ENCODE measurements at regions not wholly inside any gene's neighbourhood (a gene's known extent, or its start where the extent isn't known, plus 50 kb on each side); places are given as distances from the start of the nearest gene placed in this dataset.
A peak's percentile ranks its signal among the peaks of the same experiment; 100 is the strongest.
"Not testable (repeated sequence)": the region's sequence is repeated elsewhere in the genome, so short reads cannot be mapped to it uniquely, and the experiment has no call there.

DNA sequence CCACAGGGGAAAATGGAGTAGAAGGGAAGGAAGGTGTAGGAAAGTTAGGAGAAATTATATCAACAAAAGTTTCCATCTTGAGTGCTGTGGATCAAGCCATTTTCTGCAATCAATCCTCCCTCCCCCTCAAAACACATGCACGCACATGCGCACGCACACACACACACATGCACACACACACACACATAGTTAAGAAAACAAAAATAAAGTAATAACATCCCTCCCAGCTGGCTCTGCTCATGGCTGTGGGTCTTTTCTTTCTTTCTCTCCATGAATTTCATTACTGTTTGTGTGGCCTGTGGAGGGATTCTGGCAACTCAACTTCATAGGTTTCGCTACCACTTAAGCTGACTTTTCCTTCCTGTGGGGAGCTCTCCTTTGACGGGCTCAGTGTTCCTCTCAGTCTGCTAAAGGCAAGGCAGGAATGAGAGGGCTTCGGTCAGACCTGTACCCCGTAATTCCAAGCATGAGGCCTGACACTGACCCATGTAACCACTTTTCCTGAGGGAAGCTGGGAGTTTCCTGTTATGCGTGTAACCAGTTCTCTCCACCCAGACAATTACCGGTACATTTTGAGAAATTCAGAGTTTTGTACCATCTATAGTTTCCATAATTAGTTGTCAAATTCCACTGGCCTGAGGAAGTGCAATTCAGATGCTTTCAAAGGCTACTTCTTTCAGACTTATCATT is 79.8 kb downstream of the ZNF92 start:
- DNase-seq (ENCODE audit: low spot score): no peak
- ATAC-seq: peak; percentile 38
- intact Hi-C loops (cut with DNase I): no loop called here

DNA sequence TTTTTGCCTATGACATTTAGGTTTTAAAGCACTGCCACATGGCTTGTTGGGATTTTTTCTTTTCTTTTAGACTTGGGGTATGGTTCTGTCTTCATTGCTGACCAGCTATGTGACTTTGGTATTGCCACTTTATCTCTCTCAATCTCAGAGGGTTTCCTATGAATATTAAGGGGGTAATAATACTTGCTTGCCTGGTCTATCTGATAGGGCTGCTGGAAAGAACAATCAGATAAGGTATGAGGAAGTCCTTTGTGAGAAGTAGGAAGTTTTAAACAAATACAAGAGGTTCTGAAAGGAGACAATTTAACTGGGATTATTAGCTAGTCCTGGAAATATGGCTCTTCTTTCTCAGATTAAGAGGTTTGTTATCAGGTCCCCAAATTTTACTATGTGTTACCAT is 80.8 kb downstream of the ZNF92 start:
- intact Hi-C loops (cut with DNase I): no loop called here
- DNase-seq (ENCODE audit: low spot score): no peak
- ATAC-seq: no peak

DNA sequence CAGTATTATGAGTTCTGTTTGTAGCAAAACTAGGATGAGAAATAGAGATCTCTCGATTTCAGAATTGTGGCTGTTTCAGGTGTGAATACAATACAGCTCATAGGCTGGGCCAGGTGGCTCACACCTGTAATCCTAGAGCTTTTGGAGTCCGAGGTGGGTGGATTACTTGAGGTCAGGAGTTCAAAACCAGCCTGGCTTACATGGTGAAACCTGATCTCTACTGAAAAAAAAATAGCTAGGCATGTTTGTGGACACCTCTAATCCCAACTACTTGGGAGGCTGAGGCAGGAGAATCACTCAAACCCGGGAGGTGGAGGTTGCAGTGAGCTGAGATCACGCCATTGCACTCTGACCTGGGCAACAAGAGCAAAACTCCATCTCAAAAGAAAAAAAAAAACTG is 81.4 kb downstream of the ZNF92 start:
- DNase-seq (ENCODE audit: low spot score); intact Hi-C loops (cut with DNase I); ATAC-seq: not testable (repeated sequence)

DNA sequence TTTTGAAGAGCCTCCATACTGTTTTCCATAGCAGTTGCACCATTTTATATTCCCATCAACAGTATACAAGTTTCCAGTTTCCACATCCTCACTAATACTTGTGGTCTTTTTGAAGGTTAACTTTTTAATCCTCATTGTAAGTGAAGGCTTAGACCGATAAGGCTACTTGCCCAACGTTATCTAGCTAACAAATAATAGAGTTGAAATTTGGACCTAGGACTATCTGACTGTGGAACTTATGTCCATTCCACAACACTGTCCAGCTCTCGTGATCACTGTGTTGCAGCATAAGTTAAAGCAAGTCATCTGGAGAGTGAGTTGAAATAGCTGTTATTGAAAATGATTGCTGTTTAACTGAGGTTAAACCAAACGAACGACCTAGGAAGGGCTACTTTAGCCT is 84.0 kb downstream of the ZNF92 start:
- no peak for ATAC-seq
- intact Hi-C loops (cut with DNase I): no loop called here
- DNase-seq (ENCODE audit: low spot score): no peak

DNA sequence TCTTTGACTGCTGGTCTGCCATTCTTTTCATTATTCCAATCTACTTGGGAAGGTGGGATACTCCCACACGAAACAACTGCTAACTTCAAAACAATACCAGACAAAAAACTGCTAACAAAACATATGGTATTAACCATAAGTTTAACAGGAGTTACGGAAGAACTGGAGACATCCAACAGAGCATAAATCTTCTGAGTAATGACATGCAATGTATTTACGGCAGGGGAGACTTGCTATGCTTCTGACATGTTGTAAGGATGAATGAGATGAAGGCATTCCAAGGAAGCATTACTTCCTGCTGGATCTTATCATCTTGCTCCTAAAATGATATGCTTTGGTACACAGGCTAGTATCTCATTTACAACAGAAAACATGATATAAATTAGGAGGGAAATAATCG is 85.8 kb downstream of the ZNF92 start:
- intact Hi-C loops (cut with DNase I): no loop called here
- no peak for ATAC-seq
- no peak for DNase-seq (ENCODE audit: low spot score)

DNA sequence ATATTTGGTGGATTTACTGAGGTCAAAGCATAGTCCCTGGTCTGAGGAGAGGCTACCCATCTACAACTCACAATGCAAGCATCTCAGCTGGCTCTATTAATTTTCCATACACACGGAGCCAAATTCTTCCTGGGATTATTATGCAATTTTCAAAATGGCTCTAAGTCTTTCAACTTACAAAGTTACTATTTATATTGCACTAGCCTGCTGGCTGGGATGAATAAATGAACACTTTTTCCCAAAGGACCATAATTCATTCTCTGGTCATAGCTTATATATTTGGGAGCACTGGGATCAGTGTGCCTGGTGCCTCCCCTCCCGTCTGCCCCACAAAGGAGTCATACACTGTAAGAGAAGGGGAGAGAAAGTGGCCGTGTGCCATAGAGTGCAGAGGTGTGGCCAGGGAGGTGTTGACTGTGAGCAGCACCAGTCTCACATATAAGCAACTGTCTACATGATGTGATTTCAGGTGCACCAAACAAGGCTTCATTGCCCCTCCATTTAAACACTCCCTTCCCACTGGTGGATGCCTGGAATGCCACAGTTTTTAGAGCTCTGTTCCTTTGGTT is 88.6 kb downstream of the ZNF92 start:
- DNase-seq (ENCODE audit: low spot score): no peak
- ATAC-seq: no peak

DNA sequence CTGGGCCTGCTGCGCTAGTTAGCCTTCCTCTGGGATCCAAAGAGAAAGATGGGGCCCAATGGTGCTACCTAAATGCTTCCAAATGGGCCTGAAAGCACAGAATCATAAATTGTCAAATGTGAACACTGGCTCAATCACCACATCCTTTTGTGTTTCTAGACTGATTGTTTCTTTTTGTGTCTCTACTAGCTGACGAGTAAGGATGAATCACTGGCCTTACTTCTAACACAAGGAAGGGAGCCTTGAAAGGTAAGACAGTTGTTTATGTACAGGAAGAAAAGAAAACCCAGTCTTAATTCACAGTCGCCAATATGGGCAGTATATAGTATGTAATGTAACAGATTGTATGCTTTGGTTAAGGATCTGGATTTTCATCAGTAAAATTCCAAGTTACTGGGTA is 89.5 kb downstream of the ZNF92 start:
- intact Hi-C loops (cut with DNase I): no loop called here
- DNase-seq (ENCODE audit: low spot score): no peak
- no peak for ATAC-seq

More for the DNA sequence above, 88.6 kb downstream of the ZNF92 start:
- intact Hi-C loops (cut with DNase I): no loop called here

DNA sequence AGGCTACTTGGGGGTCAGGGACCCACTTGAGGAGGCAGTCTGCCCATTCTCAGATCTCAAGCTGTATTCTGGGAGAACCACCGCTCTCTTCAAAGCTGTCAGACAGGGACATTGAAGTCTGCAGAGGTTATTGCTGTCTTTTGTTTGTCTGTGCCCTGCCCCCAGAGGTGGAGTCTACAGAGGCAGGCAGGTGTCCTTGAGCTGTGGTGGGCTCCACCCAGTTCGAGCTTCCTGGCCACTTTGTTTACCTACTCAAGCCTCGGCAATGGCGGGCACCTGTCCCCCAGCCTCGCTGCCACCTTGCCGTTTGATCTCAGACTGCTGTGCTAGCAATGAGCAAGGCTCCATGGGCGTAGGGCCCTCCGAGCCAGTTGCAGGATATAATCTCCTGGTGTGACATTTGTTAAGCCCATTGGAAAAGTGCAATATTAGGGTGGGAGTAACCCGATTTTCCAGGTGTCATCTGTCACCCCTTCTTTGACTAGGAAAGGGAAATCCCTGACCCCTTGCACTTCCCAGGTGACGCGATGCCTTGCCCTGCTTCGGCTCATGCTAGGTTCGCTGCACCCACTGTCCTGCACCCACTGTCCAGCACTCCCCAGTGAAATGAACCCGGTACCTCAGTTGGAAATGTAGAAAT is 96.4 kb downstream of the ZNF92 start:
- DNase-seq (ENCODE audit: low spot score); intact Hi-C loops (cut with DNase I); ATAC-seq: not testable (repeated sequence)

DNA sequence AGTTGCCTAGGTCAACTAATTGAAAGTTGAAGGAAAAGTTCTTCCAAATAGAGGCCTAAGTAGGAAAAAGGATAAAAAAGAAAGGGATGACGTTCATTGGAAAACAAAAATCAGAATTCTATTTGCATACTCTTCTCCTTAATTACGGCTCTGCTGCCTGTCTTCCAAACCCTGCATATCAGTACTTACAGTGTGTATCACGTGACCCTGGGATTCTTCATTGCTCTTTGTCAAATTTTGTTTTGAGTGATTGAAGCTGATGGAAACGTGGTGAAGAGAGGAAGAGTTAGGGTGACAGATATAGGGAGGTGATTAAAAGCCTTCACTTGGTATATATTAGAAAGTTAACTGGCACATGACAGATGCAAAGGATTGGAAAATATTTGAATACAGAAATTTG is 97.9 kb downstream of the ZNF92 start:
- no peak for ATAC-seq
- DNase-seq (ENCODE audit: low spot score): no peak
- intact Hi-C loops (cut with DNase I): no loop called here

DNA sequence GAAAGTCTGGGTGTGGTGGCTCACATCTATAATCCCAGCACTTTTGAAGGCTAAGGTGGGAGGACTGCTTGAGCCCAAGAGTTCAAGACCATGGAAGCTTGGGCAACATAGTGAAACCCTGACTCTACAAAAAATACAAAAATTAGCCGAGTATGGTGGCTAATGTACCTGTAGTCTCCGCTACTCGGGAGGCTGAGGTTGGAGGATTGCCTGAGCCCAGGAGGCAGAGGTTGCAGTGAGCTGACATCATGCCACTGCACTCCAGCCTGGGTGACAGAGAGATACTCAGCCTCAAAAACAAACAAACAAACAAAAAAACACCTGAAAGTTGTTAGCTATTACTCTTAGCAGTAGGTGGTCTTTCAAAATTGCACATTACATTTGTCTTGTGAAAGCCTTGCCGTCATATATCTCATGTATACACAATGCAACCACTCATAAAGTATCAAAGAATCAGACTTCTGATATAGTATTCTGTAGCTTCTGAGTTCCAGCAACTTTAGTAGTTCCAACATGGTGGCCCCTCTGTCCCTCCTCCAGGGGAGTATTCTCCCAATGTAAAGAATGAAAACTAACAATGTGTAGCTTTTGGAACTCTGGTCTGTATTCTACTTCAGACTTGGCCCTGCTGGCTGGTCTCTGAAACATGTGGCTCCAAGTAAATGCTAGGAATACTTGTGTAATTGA is 101.5 kb downstream of the ZNF92 start:
- ATAC-seq (no peak), DNase-seq (ENCODE audit: low spot score) (no peak)
- intact Hi-C loops (cut with DNase I): no loop called here

DNA sequence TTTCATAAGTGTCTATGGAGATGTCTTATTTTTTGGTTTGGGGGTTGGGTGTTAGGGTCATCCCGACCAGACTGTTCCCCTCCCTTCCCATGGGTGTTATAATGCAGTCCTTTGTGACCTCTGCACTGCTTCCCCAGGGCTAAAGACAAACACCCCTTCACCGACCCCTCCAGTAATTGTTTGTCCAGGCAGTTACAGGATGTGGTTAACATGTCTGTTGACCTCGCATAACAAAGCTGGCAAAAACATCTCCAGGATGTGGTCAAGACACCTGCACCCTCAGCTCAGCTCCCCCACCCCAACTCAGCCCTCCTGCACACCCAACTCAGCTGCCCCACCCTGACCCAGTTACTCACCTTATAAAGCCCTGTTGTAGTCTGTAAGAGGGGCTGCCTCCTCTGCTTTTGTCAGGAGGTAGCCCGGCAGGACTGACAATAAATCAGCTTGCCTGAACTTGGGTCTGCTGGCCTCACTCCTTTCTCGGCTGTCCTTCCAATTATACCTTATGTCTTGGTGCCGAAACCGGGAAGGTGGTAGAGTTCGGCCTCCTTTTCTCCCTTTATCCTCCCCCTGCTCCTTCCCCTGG is 102.2 kb downstream of the ZNF92 start:
- ATAC-seq (no peak), DNase-seq (ENCODE audit: low spot score) (no peak)
- intact Hi-C loops (cut with DNase I): no loop called here

DNA sequence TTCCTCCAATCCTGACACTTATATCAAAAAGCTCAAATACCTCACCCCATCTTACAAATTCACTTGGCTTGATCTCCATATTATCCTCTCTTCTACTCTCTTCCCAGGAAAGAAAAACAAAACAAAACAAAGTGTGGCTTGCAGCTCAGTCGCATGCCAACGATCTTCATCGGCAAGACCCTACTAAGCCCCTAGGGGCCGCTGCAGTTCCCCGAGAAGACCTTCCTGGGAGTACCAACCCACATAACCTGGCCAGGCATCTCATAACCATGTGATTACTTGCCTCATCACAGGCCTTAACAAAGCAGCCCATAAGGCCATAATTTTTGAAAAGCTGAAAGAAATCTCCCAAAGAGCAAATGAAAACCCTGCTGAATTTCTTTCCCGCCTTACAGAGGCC is 103.7 kb downstream of the ZNF92 start:
- intact Hi-C loops (cut with DNase I): no loop called here
- DNase-seq (ENCODE audit: low spot score) (no peak), ATAC-seq (no peak)

DNA sequence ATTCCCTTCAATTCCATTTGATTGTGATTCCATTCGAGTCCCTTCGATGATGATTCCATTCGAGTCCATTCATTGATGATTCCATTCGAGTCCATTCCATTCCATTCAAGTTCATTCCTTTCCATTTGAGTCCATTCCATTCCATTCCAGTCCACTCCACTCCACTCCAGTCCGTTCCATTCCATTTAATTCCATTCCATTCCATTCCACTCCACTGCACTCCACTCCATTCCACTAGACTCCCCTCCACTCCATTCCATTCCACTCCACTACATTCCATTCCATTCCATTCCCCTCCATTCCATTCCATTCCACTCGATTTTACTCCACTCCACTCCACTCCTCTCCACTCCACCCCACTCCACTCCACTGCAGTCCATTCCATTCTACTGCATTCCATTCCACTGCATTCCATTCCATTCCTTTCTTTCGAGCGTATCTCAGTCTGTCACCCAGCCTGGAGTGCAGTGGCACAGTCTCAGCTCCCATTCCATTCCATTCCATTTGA is 115.7 kb downstream of the ZNF92 start:
- ATAC-seq (no peak), DNase-seq (ENCODE audit: low spot score) (no peak)
- intact Hi-C loops (cut with DNase I): no loop called here

DNA sequence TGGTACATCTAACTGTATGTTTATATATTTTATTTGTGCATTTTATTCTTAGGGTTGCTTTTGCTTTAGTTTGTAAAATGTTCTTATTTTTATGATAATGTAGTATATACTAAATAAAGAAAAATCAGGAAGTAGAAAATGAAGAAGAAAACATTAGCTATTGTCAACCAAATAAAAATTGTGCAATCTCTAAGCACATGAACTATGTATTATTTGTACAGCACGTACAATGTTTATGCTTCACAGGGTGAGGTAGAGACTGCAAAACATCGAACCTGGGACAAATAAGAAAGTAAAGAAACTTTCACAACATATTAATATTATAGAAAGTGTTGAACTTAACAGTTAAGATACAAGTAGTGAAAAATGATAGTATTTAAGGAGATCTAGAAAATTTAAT is 123.0 kb downstream of the ZNF92 start:
- ATAC-seq; intact Hi-C loops (cut with DNase I); DNase-seq (ENCODE audit: low spot score): not testable (repeated sequence)

DNA sequence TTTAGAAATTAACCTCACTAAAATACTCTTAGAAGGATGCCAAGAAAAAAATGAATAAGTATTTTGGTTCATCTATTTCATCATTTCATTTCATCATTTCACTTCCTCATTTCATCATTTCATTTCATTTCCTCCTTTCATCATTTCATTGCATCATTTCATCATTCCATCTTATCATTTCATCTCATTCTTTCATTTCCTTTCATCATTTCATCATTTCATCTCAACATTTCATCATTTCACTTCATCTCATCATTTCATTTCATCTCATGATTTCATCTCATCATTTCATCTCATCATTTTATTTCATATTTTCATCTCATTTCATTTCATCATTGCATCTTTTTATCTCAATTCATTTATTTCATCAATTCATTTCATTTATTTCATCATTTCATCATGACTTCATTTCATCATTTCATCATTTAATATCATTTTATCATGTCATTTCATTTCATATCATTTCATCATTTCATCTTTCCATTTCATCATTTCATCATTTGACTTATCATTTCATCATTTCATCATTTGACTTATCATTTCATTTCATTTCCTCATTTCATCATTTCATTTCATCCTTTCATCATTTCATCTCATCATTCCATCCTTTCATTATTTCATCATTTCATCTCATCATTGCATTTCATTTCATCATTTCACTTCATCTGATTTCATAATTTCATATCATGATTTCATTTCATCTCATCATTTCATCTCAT is 129.9 kb downstream of the ZNF92 start:
- intact Hi-C loops (cut with DNase I): no loop called here
- DNase-seq (ENCODE audit: low spot score) (no peak), ATAC-seq (no peak)

DNA sequence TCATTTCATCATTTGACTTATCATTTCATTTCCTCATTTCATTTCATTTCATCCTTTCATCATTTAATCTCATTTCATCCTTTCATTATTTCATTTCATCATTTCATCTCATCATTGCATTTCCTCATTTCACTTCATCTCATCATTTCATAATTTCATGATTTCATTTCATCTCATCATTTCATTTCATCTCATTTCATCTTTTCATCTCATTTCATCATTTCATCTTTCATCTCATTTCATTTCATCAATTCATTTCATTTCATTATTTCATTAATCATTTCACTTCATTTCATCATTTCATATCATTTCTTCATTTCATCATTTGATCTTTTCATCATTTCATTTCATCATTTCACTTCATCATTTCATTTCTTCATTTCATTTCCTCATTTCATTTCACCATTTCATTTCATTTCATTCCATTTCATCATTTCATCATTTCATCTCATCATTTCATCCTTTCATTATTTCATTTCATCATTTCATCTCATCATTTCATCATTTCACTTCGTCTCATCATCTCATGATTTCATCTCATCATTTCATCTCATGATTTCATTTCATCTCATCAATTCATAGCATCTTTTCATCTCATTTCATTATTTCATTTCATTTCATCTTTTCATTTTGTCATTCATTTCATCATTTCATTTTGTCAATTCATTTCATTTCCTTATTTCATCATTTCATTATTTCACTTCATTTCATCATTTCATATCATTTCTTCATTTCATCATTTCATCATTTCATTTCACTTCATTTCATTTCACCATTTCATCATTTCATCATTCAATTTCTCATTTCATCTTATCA is 131.1 kb downstream of the ZNF92 start:
- ATAC-seq; intact Hi-C loops (cut with DNase I); DNase-seq (ENCODE audit: low spot score): not testable (repeated sequence)

DNA sequence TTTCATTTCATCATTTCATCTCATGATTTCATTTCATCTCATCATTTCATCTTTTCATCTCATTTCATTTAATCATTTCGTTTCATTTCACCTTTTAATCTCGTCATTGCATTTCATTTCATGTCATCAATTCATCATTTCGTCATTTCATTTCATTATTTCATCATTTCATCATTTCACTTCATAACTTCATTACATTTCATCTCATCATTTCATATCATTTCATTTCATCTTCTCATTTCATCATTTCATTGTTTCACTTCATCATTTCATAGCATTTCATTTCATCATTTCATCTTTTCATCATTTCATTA is 131.6 kb downstream of the ZNF92 start:
- ATAC-seq; DNase-seq (ENCODE audit: low spot score); intact Hi-C loops (cut with DNase I): not testable (repeated sequence)

Data from sciatic nerve (tissue), 2 donors.